GM18502 (cell line): ENCODE measurements at regions not wholly inside any gene's neighbourhood (a gene's known extent, or its start where the extent isn't known, plus 50 kb on each side); places are given as distances from the start of the nearest gene placed in this dataset.

Source experiments
- ATAC-seq: cut with Tn5 transposase; IDR thresholded peaks from one replicate; pipeline ENCODE4 v1.9.1; 2021; ENCODE audit warnings: mild to moderate bottlenecking; ENCODE audit not compliant: unreplicated experiment, poor library complexity

- no peak for ATAC-seq
These were observed 272.9 kb downstream of the BRD1 start for GRCh38 chr22:49554741-49555140.

GRCh38 chr22:49554296-49554625 lies 273.4 kb downstream of the BRD1 start:
- ATAC-seq: no peak

GRCh38 chr22:49553518-49554295 lies 274.0 kb downstream of the BRD1 start:
- no peak for ATAC-seq

GRCh38 chr22:49553076-49553475 lies 274.6 kb downstream of the BRD1 start:
- no peak for ATAC-seq

- no peak for ATAC-seq
These were observed 275.6 kb downstream of the BRD1 start for GRCh38 chr22:49551897-49552614.

- no peak for ATAC-seq
These were observed 276.2 kb downstream of the BRD1 start for GRCh38 chr22:49551446-49551845.

GRCh38 chr22:49550766-49551362 lies 276.8 kb downstream of the BRD1 start:
- no peak for ATAC-seq

- no peak for ATAC-seq
These were observed 277.6 kb downstream of the BRD1 start for GRCh38 chr22:49550141-49550430.

- no peak for ATAC-seq
These were observed 278.2 kb downstream of the BRD1 start for GRCh38 chr22:49549256-49550140.

GRCh38 chr22:49548356-49549202 lies 279.1 kb downstream of the BRD1 start:
- no peak for ATAC-seq

GRCh38 chr22:49547751-49548239 lies 279.9 kb downstream of the BRD1 start:
- no peak for ATAC-seq

GRCh38 chr22:49546811-49547585 lies 280.7 kb downstream of the BRD1 start:
- no peak for ATAC-seq

- ATAC-seq: no peak
These were observed 282.1 kb downstream of the BRD1 start for GRCh38 chr22:49545606-49546005.

GRCh38 chr22:49544286-49544685 lies 283.4 kb downstream of the BRD1 start:
- ATAC-seq: no peak

GRCh38 chr22:49543876-49544275 lies 283.8 kb downstream of the BRD1 start:
- ATAC-seq: no peak

GRCh38 chr22:49541693-49542230 lies 285.9 kb downstream of the BRD1 start:
- no peak for ATAC-seq

GRCh38 chr22:49540913-49541692 lies 286.6 kb downstream of the BRD1 start:
- ATAC-seq: no peak
